ES-I3 (cell line): ENCODE measurements at regions not wholly inside any gene's neighbourhood (a gene's known extent, or its start where the extent isn't known, plus 50 kb on each side); places are given as distances from the start of the nearest gene placed in this dataset.

ENCODE experiments used
- H3K36me3 ChIP-seq: 2 replicates; pipeline ENCODE4 v1.6.1; 2013; ENCODE audit warnings: mild to moderate bottlenecking, low read length, control low read depth, moderate library complexity; ENCODE audit not compliant: insufficient read depth
- H3K4me1 ChIP-seq: 2 replicates; pipeline ENCODE4 v1.6.1; 2013; ENCODE audit warnings: mild to moderate bottlenecking, control low read depth, low read length; ENCODE audit not compliant: insufficient read depth
- H3K9ac ChIP-seq: 2 replicates; pipeline ENCODE4 v1.6.1; 2013; ENCODE audit warnings: low read depth, mild to moderate bottlenecking, low read length, moderate library complexity
- H3K9me3 ChIP-seq: 2 replicates; pipeline ENCODE4 v1.6.1; 2013; ENCODE audit warnings: mild to moderate bottlenecking, low read length, moderate library complexity; ENCODE audit not compliant: control insufficient read depth, insufficient read depth

- Histone ChIP-seq H3K36me3 (no peaks in the 10 kb centered on the region), H3K9ac (no peak overlapping the region), H3K9me3 (peaks cover 4% of the 10 kb centered on the region; the same call in 1 of the 2 replicates), H3K4me1 (peaks cover 6% of the 10 kb centered on the region)
Observed at GRCh38 chr14:101473045-101473729, 88.1 kb upstream of the DIO3 start.

GRCh38 chr14:101473795-101474562, 87.3 kb upstream of the DIO3 start:
- H3K36me3 ChIP-seq = no peaks in the 10 kb centered on the region
- H3K4me1 ChIP-seq = peaks cover 6% of the 10 kb centered on the region
- H3K9ac ChIP-seq = no peak overlapping the region
- peaks cover 3% of the 10 kb centered on the region; the same call in 1 of the 2 replicates for H3K9me3 ChIP-seq

- no peaks in the 10 kb centered on the region for H3K9me3 ChIP-seq
- H3K4me1 ChIP-seq = peaks cover 6% of the 10 kb centered on the region
- H3K36me3 ChIP-seq = no peaks in the 10 kb centered on the region; the same call in 1 of the 2 replicates
- H3K9ac ChIP-seq = no peak overlapping the region
Observed at GRCh38 chr14:101474563-101475455, 86.5 kb upstream of the DIO3 start.

- H3K36me3 ChIP-seq = no peaks in the 10 kb centered on the region; the same call in 1 of the 2 replicates
- peaks cover 6% of the 10 kb centered on the region for H3K4me1 ChIP-seq
- no peaks in the 10 kb centered on the region for H3K9me3 ChIP-seq
- no peak overlapping the region for H3K9ac ChIP-seq
Observed at GRCh38 chr14:101475456-101476257, 85.6 kb upstream of the DIO3 start.

GRCh38 chr14:101476258-101476915, 84.9 kb upstream of the DIO3 start:
- no peaks in the 10 kb centered on the region; the same call in 1 of the 2 replicates for H3K36me3 ChIP-seq
- no peak overlapping the region for H3K9ac ChIP-seq
- H3K4me1 ChIP-seq = peaks cover 6% of the 10 kb centered on the region
- no peaks in the 10 kb centered on the region for H3K9me3 ChIP-seq

GRCh38 chr14:101476916-101477553, 84.3 kb upstream of the DIO3 start:
- no peaks in the 10 kb centered on the region; the same call in 1 of the 2 replicates for H3K9me3 ChIP-seq
- H3K9ac ChIP-seq = no peak overlapping the region
- H3K36me3 ChIP-seq = no peaks in the 10 kb centered on the region; the same call in 1 of the 2 replicates
- H3K4me1 ChIP-seq = peaks cover 6% of the 10 kb centered on the region

GRCh38 chr14:101477648-101478047, 83.6 kb upstream of the DIO3 start:
- peaks cover 6% of the 10 kb centered on the region for H3K4me1 ChIP-seq
- no peaks in the 10 kb centered on the region; the same call in 1 of the 2 replicates for H3K36me3 ChIP-seq
- H3K9ac ChIP-seq = no peak overlapping the region
- no peaks in the 10 kb centered on the region; the same call in 1 of the 2 replicates for H3K9me3 ChIP-seq

GRCh38 chr14:101478096-101478495, 83.2 kb upstream of the DIO3 start:
- Histone ChIP-seq H3K36me3 (no peaks in the 10 kb centered on the region; the same call in 1 of the 2 replicates), H3K9ac (no peak overlapping the region), H3K4me1 (peaks cover 6% of the 10 kb centered on the region), H3K9me3 (no peaks in the 10 kb centered on the region; the same call in 1 of the 2 replicates)

GRCh38 chr14:101478796-101479410, 82.4 kb upstream of the DIO3 start:
- Histone ChIP-seq H3K9ac (no peak overlapping the region), H3K36me3 (no peaks in the 10 kb centered on the region; the same call in 1 of the 2 replicates), H3K4me1 (peaks cover 6% of the 10 kb centered on the region), H3K9me3 (no peaks in the 10 kb centered on the region; the same call in 1 of the 2 replicates)

GRCh38 chr14:101480022-101480746, 81.1 kb upstream of the DIO3 start:
- Histone ChIP-seq H3K36me3 (no peaks in the 10 kb centered on the region; the same call in 1 of the 2 replicates), H3K4me1 (peaks cover 6% of the 10 kb centered on the region), H3K9ac (no peak overlapping the region), H3K9me3 (no peaks in the 10 kb centered on the region; the same call in 1 of the 2 replicates)

GRCh38 chr14:101480747-101481530, 80.4 kb upstream of the DIO3 start:
- H3K4me1 ChIP-seq = peaks cover 6% of the 10 kb centered on the region
- no peaks in the 10 kb centered on the region; the same call in 1 of the 2 replicates for H3K36me3 ChIP-seq
- H3K9me3 ChIP-seq = no peaks in the 10 kb centered on the region; the same call in 1 of the 2 replicates
- no peak overlapping the region for H3K9ac ChIP-seq
